ENCODE measurements at regions not wholly inside any gene's neighbourhood (a gene's known extent, or its start where the extent isn't known, plus 50 kb on each side); places are given as distances from the start of the nearest gene placed in this dataset.

GRCh38 chr16:35363510-35363909 is 1904.1 kb downstream of the TP53TG3F start:
- H3K4me1 Mint-ChIP-seq: no peaks in the 10 kb centered on the region
- no peak overlapping the region for H3K4me3 Mint-ChIP-seq
- H2BK20ac ChIP-seq (ENCODE audit: low read depth, low read length, poor library complexity, severe bottlenecking): no peak overlapping the region
- no peak overlapping the region for H3K9ac ChIP-seq (ENCODE audit: extremely low read depth, insufficient read length, low read length)
- no peak overlapping the region for H2BK5ac ChIP-seq (ENCODE audit: insufficient read length, low read length)
- no peak overlapping the region for H4K91ac ChIP-seq (ENCODE audit: insufficient read length, low read depth, low read length)
- no peaks in the 10 kb centered on the region for H3K4me1 ChIP-seq (ENCODE audit: insufficient read depth, low read length)
- no peaks in the 10 kb centered on the region for H3K23me2 ChIP-seq (ENCODE audit: insufficient read length, low read depth, low read length, poor library complexity, severe bottlenecking)
- H2AK5ac ChIP-seq (ENCODE audit: insufficient read length, low read length): no peak overlapping the region
- H3K36me3 Mint-ChIP-seq (ENCODE audit: insufficient read depth in 1 of 3, low read depth in 3 of 3): peaks cover 0 to 14% (median 9%) of the 10 kb centered on the region in 3 experiments; a peak in 5 of 7 replicates
- no peaks in the 10 kb centered on the region for H3K27me3 ChIP-seq (ENCODE audit: insufficient read depth, low read length)
- no CpG with 5 or more reads among the region's 3 CpGs for WGBS (ENCODE audit: extremely low coverage, insufficient read length, low lambda C conversion rate)
- no peak overlapping the region for H2BK15ac ChIP-seq (ENCODE audit: low read depth, low read length)
- no peaks in the 10 kb centered on the region for H3K79me2 ChIP-seq (ENCODE audit: insufficient read depth, low read length)
- H3K4ac ChIP-seq (ENCODE audit: low read depth, low read length): no peak overlapping the region
- H3K27ac ChIP-seq (ENCODE audit: insufficient read length, low read depth, low read length): no peak overlapping the region
- no peak overlapping the region for H3K14ac ChIP-seq (ENCODE audit: insufficient read depth, low read length)
- no peak overlapping the region for H3K23ac ChIP-seq (ENCODE audit: insufficient read length, low read depth, low read length)
- no peak overlapping the region for H3K18ac ChIP-seq (ENCODE audit: insufficient read length, low read depth, low read length)
- no peaks in the 10 kb centered on the region for H4K20me1 ChIP-seq (ENCODE audit: control insufficient read depth, insufficient read depth, insufficient read length)
- no peak overlapping the region for H2BK120ac ChIP-seq (ENCODE audit: low read depth, low read length, poor library complexity, severe bottlenecking)
- peaks cover 86% of the 10 kb centered on the region for H3K9me3 ChIP-seq (ENCODE audit: control insufficient read depth, low read depth, low read length)
- H3K56ac ChIP-seq (ENCODE audit: insufficient read length, low read depth, low read length): no peak overlapping the region
- no peak overlapping the region for H2BK12ac ChIP-seq (ENCODE audit: insufficient read length, low read depth, low read length)
- no peak overlapping the region for H3K27ac Mint-ChIP-seq
- no peaks in the 10 kb centered on the region; the same call in 1 of the 2 replicates for H3K27me3 Mint-ChIP-seq (ENCODE audit: low read depth)
- no peak for DNase-seq
- no peak overlapping the region for H3K4me2 ChIP-seq (ENCODE audit: insufficient read depth, insufficient read length, low read length)
- H3K79me1 ChIP-seq (ENCODE audit: insufficient read depth, low read depth, low read length, poor library complexity, severe bottlenecking): no peaks in the 10 kb centered on the region
- H4K5ac ChIP-seq (ENCODE audit: insufficient read length, low read depth, low read length): no peak overlapping the region
- no peak overlapping the region for H4K8ac ChIP-seq (replicated peaks; ENCODE audit: insufficient read length, low read depth, low read length)
- H3T11ph ChIP-seq (ENCODE audit: low read length): no peak overlapping the region
- no peak overlapping the region for H2AFZ ChIP-seq (ENCODE audit: low read length)
- TF ChIP-seq CTCF (conservative IDR thresholded peaks at IDR 0.05): no peak
- peaks cover 83 to 89% of the 10 kb centered on the region in 2 experiments for H3K9me3 Mint-ChIP-seq

Data from H9 (cell line).